ENCODE measurements at regions not wholly inside any gene's neighbourhood (a gene's known extent, or its start where the extent isn't known, plus 50 kb on each side); places are given as distances from the start of the nearest gene placed in this dataset.

GRCh38 chr3:39639344-39640236 lies 169.8 kb upstream of the MYRIP start:
- Histone ChIP-seq H3K4me2 (ENCODE audit: insufficient read depth, low read length) (peak overlapping the region; percentile 47), H3K9me3 (replicated peaks; ENCODE audit: control insufficient read depth, insufficient read depth, low read depth, low read length) (no peaks in the 10 kb centered on the region; the same call in 1 of the 2 replicates), H3K9ac (ENCODE audit: insufficient read depth in 1 of 2, low read depth in 2 of 2, low read length in 2 of 2) (peak overlapping the region in 1 of 2 experiments; percentile 43; a peak in 1 of 4 replicates), H3K9me1 (ENCODE audit: control insufficient read depth, insufficient read depth, low read length) (no peaks in the 10 kb centered on the region), H3K27ac (ENCODE audit: extremely low read depth, low read depth, low read length) (peak overlapping the region; percentile 86), H4K20me1 (replicated peaks; ENCODE audit: control insufficient read depth, insufficient read depth, low read length) (no peaks in the 10 kb centered on the region), H3K27me3 (ENCODE audit: control insufficient read depth in 2 of 2, insufficient read depth in 2 of 2, low read length in 2 of 2) (no peaks in the 10 kb centered on the region), H3K4me3 (no peak overlapping the region), H3K4me1 (replicated peaks in 1 of 2; ENCODE audit: control insufficient read depth in 2 of 2, insufficient read depth in 2 of 2, low read length in 2 of 2) (peaks cover 4 to 22% of the 10 kb centered on the region in 2 experiments; a peak in 4 of 5 replicates), H3K79me2 (ENCODE audit: control insufficient read depth, insufficient read depth, low read length) (no peaks in the 10 kb centered on the region), H2AFZ (ENCODE audit: low read depth, low read length) (peak overlapping the region; percentile 23; the same call in 1 of the 2 replicates), H3K36me3 (ENCODE audit: control insufficient read depth, insufficient read depth, low read length) (no peaks in the 10 kb centered on the region)
- ATAC-seq, result peak; percentile 98
- CTCF ChIA-PET (ENCODE audit: low intra/inter-chr PET ratio), result no interaction called here
- BruUV-seq (replicated peaks), result no TSS peak
- intact Hi-C loops (cut with micrococcal nuclease), result loop anchor here (5.0 kb wide), 1 partner anchor 232 kb away; the partner anchor contains the start of gene RPSA
- POLR2A ChIA-PET, result interaction anchor here (0.7 kb wide), 1 partner anchor 13 kb away, joined by 3 read pairs; no protein-coding TSS in a partner anchor
- peak; percentile 97 for FAIRE-seq
- WGBS (ENCODE audit: insufficient coverage, low coverage, missing lambda C conversion rate), result 2% methylated on average over 5 of the region's 5 CpGs
- peak; percentile 66 to 94 (median 80) for DNase-seq (ENCODE audit: extremely low read depth in 1 of 4, low spot score in 3 of 4)
- in situ Hi-C loops (cut with MboI), result no loop called here
- TF ChIP-seq CBFA2T3 (IDR thresholded peaks at IDR 0.05), result peak; percentile 82
- TF ChIP-seq ZNF277 (CRISPR knock-in tag; IDR thresholded peaks at IDR 0.05; ENCODE audit: borderline replicate concordance), result no peak
- peak; percentile 100 for TF ChIP-seq FOSL1 (tag; conservative IDR thresholded peaks at IDR 0.05)
- TF ChIP-seq ZBTB2 (IDR thresholded peaks at IDR 0.05), result peak; percentile 39; the same call in 1 of the 2 replicates
- TF ChIP-seq CAMTA2 (CRISPR knock-in tag; conservative IDR thresholded peaks at IDR 0.05), result no peak
- TF ChIP-seq KLF1 (tag; IDR thresholded peaks at IDR 0.05), result no peak
- TF ChIP-seq ZNF174 (CRISPR knock-in tag; IDR thresholded peaks at IDR 0.05), result no peak
- TF ChIP-seq CBX3 (IDR thresholded peaks at IDR 0.05; ENCODE audit: borderline replicate concordance in 1 of 2, low read length in 2 of 2), result peak in 1 of 2 experiments; percentile 59; a peak in 1 of 3 replicates
- peak; percentile 44 for TF ChIP-seq NCOR1 (IDR thresholded peaks at IDR 0.05)
- TF ChIP-seq CGGBP1 (CRISPR knock-in tag; IDR thresholded peaks at IDR 0.05), result no peak
- TF ChIP-seq SMARCE1 (IDR thresholded peaks at IDR 0.05), result peak; percentile 98
- TF ChIP-seq NBN (IDR thresholded peaks at IDR 0.05; ENCODE audit: low read depth), result peak; percentile 57; the same call in 1 of the 2 replicates
- TF ChIP-seq HMBOX1 (IDR thresholded peaks at IDR 0.05), result peak; percentile 95
- no peak for TF ChIP-seq ZNF444 (CRISPR knock-in tag; IDR thresholded peaks at IDR 0.05)
- TF ChIP-seq CSDE1 (IDR thresholded peaks at IDR 0.05), result 0 out of 4 replicates have a peak, but pooled peaks of 1 of the 2 experiments have one; percentile 9
- peak; percentile 9 for TF ChIP-seq EP400 (IDR thresholded peaks at IDR 0.05)
- TF ChIP-seq GABPA (tag; conservative IDR thresholded peaks at IDR 0.05; ENCODE audit: low read depth), result peak; percentile 29; the same call in 1 of the 2 replicates
- TF ChIP-seq HDAC3 (IDR thresholded peaks at IDR 0.05; ENCODE audit: borderline replicate concordance, partially characterized antibody), result peak; percentile 6

Measured in K562 (cell line).